ENCODE measurements at regions not wholly inside any gene's neighbourhood (a gene's known extent, or its start where the extent isn't known, plus 50 kb on each side); places are given as distances from the start of the nearest gene placed in this dataset.
A peak's percentile ranks its signal among the peaks of the same experiment; 100 is the strongest.

DNA sequence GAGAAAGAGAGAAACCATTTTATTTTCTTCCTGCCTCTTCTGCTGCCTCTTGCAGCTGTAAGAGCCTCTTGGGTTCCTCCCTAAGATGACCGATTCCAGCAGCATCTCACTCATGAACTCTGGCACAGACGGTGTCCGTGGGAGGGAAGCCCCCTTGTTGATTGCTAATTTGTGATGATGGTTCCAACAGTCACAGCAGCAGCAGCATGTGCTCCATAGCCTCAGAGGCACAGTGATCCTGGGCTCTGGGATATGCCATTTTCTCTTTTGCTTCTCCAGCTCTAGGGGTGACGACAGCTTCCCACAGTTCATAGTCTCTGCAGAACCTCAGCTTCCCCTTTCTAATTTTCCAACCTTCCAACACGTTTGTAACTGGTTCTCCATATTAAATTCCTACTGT lies 324.2 kb upstream of the HS6ST1 start:
- Histone ChIP-seq H3K4me1 (ENCODE audit: insufficient read depth, low read length) (no peaks in the 10 kb centered on the region), H3K27me3 (ENCODE audit: insufficient read depth, low read length, poor library complexity, severe bottlenecking) (no peaks in the 10 kb centered on the region), H3K4me3 (ENCODE audit: low read length) (no peak overlapping the region), H3K9me3 (ENCODE audit: low read length) (no peaks in the 10 kb centered on the region), H3K27ac (ENCODE audit: low read depth, low read length) (no peak overlapping the region), H3K36me3 (ENCODE audit: insufficient read depth, low read length) (no peaks in the 10 kb centered on the region)
- peaks cover 0 to 2% (median 0%) of the 10 kb centered on the region in 5 donors for H3K9me3 Mint-ChIP-seq
- H3K4me1 Mint-ChIP-seq: peaks cover 0 to 2% (median 0%) of the 10 kb centered on the region in 3 donors
- no peak overlapping the region for H3K4me3 Mint-ChIP-seq
- POLR2A ChIA-PET: no interaction called here
- CTCF ChIA-PET: no interaction called here
- H3K27me3 Mint-ChIP-seq: peaks cover 5 to 6% of the 10 kb centered on the region in 2 donors
- H3K36me3 Mint-ChIP-seq: no peaks in the 10 kb centered on the region
- no peak for DNase-seq
- no peak overlapping the region for H3K27ac Mint-ChIP-seq

DNA sequence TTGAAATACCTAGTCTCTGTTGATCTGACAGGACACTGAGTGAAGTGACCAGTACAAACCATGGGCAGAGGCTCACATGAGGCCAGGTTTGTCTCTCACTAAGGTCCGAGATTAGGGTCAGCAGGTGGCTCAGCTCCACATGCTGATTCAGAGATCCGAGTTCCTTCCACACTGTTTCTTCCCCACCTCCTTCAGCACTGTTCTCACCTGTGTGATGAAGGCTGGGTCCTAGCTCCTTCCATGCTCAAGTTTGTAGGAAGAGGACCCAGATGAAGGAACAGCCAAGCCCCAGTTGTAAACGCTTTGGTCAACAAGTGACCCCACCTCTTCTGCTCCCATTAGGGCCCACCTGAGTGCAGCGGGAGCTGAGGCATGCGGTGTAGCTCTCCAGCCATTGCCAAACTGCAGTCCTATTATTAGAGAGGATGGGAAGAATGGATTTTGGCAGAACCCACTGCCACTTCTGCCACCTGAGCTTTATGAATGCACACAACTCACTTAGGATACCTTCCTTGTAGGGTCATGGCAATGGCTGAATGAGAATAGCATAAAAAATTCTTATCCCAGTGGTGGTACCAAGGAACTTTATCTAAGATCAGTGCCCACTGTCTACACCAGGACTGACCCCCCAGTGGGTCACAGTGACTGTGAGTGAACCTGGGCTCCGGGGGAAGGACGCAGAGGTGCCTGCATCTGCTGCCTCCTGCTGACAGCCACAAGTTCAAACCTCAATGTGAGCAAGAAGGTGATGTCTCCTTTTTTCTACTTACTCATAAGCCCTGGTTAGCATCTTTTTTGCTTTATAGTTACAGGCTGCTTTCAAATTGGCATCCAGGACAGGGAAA lies 324.8 kb upstream of the HS6ST1 start:
- POLR2A ChIA-PET: no interaction called here
- no peaks in the 10 kb centered on the region for H3K36me3 Mint-ChIP-seq
- no peak overlapping the region for H3K4me3 Mint-ChIP-seq
- Histone ChIP-seq H3K4me3 (ENCODE audit: low read length) (no peak overlapping the region), H3K27ac (ENCODE audit: low read depth, low read length) (no peak overlapping the region), H3K27me3 (ENCODE audit: insufficient read depth, low read length, poor library complexity, severe bottlenecking) (no peaks in the 10 kb centered on the region), H3K36me3 (ENCODE audit: insufficient read depth, low read length) (no peaks in the 10 kb centered on the region), H3K9me3 (ENCODE audit: low read length) (no peaks in the 10 kb centered on the region), H3K4me1 (ENCODE audit: insufficient read depth, low read length) (no peaks in the 10 kb centered on the region)
- no peak overlapping the region for H3K27ac Mint-ChIP-seq
- peaks cover 3 to 5% of the 10 kb centered on the region in 2 donors for H3K27me3 Mint-ChIP-seq
- DNase-seq: no peak
- CTCF ChIA-PET: no interaction called here
- peaks cover 0 to 2% (median 0%) of the 10 kb centered on the region in 5 donors for H3K9me3 Mint-ChIP-seq
- peaks cover 0 to 2% (median 0%) of the 10 kb centered on the region in 3 donors for H3K4me1 Mint-ChIP-seq

DNA sequence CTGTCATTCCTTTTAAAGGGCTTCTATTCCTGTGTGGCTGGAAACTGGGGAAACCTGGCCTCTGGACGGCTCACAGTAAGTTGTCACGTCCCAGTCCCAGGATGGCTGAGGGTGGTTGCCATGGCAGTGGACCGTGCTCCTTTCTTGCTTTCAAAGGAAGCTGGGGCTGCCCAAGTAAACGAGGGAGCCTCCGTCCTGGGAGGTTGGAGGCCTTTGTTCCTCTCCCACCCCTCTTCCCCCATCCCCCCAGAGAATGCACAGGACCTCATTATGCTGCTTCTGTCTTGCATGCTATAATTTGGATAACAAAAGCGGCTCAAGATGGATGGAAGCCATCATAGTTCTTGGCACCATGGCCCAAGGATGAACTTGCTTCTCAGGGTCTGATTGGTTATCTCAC lies 325.5 kb upstream of the HS6ST1 start:
- Mint-ChIP-seq H3K9me3 (peaks cover 0 to 2% (median 0%) of the 10 kb centered on the region in 5 donors), H3K4me3 (no peak overlapping the region), H3K4me1 (peaks cover 0 to 2% (median 0%) of the 10 kb centered on the region in 3 donors), H3K27me3 (peaks cover 1 to 5% of the 10 kb centered on the region in 2 donors), H3K27ac (no peak overlapping the region), H3K36me3 (no peaks in the 10 kb centered on the region)
- no peak for DNase-seq
- H3K4me3 ChIP-seq (ENCODE audit: low read length): no peak overlapping the region
- H3K36me3 ChIP-seq (ENCODE audit: insufficient read depth, low read length): no peaks in the 10 kb centered on the region
- CTCF ChIA-PET: no interaction called here
- H3K9me3 ChIP-seq (ENCODE audit: low read length): no peaks in the 10 kb centered on the region
- H3K27ac ChIP-seq (ENCODE audit: low read depth, low read length): no peak overlapping the region
- no peaks in the 10 kb centered on the region for H3K4me1 ChIP-seq (ENCODE audit: insufficient read depth, low read length)
- no peaks in the 10 kb centered on the region for H3K27me3 ChIP-seq (ENCODE audit: insufficient read depth, low read length, poor library complexity, severe bottlenecking)
- POLR2A ChIA-PET: no interaction called here

DNA sequence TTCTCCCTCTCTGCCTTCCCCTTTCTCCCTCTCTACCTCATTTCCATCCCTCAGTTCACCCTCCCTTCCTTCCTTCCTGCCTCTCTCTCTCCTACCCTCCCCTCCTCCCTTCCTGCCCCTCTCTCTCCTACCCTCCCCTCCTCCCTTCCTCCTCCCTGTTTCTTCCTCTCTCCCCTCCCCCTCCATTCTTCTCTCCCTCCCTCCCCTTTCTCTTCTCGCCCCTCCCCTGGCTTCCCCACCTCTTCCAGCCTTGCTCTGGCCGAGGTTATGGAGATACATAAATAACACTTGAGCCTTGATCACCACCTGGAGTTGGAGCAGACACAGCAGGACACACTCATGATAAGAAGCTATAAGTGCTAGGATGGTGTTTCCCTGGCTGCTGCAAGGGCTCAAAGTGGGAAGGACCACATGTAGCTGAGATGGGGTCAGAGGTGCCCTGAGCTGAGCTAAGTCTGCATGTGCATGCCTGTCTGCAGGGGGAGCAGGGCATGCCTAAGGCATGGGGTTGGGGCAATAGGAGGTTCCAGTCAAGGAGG lies 326.1 kb upstream of the HS6ST1 start:
- H3K36me3 Mint-ChIP-seq: no peaks in the 10 kb centered on the region
- Histone ChIP-seq H3K9me3 (ENCODE audit: low read length) (no peaks in the 10 kb centered on the region), H3K4me1 (ENCODE audit: insufficient read depth, low read length) (no peaks in the 10 kb centered on the region), H3K36me3 (ENCODE audit: insufficient read depth, low read length) (no peaks in the 10 kb centered on the region), H3K27ac (ENCODE audit: low read depth, low read length) (no peak overlapping the region), H3K27me3 (ENCODE audit: insufficient read depth, low read length, poor library complexity, severe bottlenecking) (no peaks in the 10 kb centered on the region), H3K4me3 (ENCODE audit: low read length) (no peak overlapping the region)
- H3K27me3 Mint-ChIP-seq: peaks cover under 1 to 5% of the 10 kb centered on the region in 2 donors
- no peak overlapping the region for H3K4me3 Mint-ChIP-seq
- DNase-seq: no peak
- POLR2A ChIA-PET: no interaction called here
- H3K4me1 Mint-ChIP-seq: peaks cover 0 to 2% (median 0%) of the 10 kb centered on the region in 3 donors
- CTCF ChIA-PET: no interaction called here
- peaks cover 0 to 2% (median 0%) of the 10 kb centered on the region in 5 donors for H3K9me3 Mint-ChIP-seq
- no peak overlapping the region for H3K27ac Mint-ChIP-seq

DNA sequence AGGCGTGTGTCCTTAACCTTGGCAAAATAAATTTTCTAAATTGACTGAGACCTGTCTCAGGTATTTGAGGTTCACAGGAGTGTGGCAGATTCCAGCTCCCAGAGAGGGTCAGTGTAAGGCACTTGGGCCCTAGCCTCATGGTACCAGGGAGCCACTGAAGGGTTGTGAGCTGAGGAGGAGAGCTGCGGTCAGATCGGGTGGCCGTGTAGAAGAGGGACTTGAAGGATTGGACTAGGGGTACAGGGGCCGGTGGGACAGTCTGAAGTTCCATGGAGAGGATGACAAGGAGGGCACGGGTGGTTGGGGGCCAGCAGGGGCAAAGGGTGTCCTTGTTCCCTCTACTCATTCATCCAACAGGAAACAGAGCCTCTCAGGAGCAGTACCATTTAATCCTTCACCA lies 327.0 kb upstream of the HS6ST1 start:
- Mint-ChIP-seq H3K4me1 (peaks cover 0 to 2% (median 0%) of the 10 kb centered on the region in 3 donors), H3K36me3 (no peaks in the 10 kb centered on the region), H3K27ac (peak overlapping the region in 1 of 8 donors; percentile 51), H3K27me3 (peaks cover 0 to 5% of the 10 kb centered on the region in 2 donors), H3K9me3 (peaks cover 0 to 2% (median 0%) of the 10 kb centered on the region in 5 donors), H3K4me3 (no peak overlapping the region)
- H3K4me3 ChIP-seq (ENCODE audit: low read length): no peak overlapping the region
- H3K4me1 ChIP-seq (ENCODE audit: insufficient read depth, low read length): no peaks in the 10 kb centered on the region
- POLR2A ChIA-PET: no interaction called here
- no peaks in the 10 kb centered on the region for H3K27me3 ChIP-seq (ENCODE audit: insufficient read depth, low read length, poor library complexity, severe bottlenecking)
- DNase-seq: no peak
- CTCF ChIA-PET: no interaction called here
- no peaks in the 10 kb centered on the region for H3K36me3 ChIP-seq (ENCODE audit: insufficient read depth, low read length)
- H3K9me3 ChIP-seq (ENCODE audit: low read length): no peaks in the 10 kb centered on the region
- no peak overlapping the region for H3K27ac ChIP-seq (ENCODE audit: low read depth, low read length)

DNA sequence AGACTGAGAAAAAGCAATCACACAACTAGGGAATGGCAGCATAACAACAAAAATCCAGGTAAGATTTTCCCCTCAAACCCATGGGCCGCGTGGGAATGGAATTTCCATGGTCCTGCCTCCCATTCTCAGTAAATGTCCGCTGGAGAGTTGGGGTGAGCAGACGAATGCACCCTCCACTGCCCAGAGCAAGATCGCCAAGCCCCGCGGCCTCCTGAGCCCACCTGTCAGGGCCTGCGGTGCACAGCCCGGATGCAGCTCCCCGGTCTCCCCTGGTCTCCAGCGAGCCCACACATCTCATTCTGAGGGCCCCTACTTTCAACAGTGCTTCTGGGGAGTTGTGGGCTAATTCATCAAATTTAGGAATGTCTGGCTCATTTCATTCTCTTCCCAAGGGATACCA lies 327.4 kb upstream of the HS6ST1 start:
- Mint-ChIP-seq H3K27ac (no peak overlapping the region), H3K4me1 (peaks cover 0 to 2% (median 0%) of the 10 kb centered on the region in 3 donors), H3K9me3 (peaks cover 0 to 2% (median 0%) of the 10 kb centered on the region in 5 donors), H3K27me3 (peaks cover 0 to 5% of the 10 kb centered on the region in 2 donors), H3K36me3 (no peaks in the 10 kb centered on the region), H3K4me3 (no peak overlapping the region)
- POLR2A ChIA-PET: no interaction called here
- no peaks in the 10 kb centered on the region for H3K9me3 ChIP-seq (ENCODE audit: low read length)
- CTCF ChIA-PET: interaction anchor here (1.3 kb wide), 1 partner anchor 16 kb away, joined by 4 read pairs; no protein-coding TSS in a partner anchor
- no peak overlapping the region for H3K4me3 ChIP-seq (ENCODE audit: low read length)
- no peaks in the 10 kb centered on the region for H3K36me3 ChIP-seq (ENCODE audit: insufficient read depth, low read length)
- no peaks in the 10 kb centered on the region for H3K4me1 ChIP-seq (ENCODE audit: insufficient read depth, low read length)
- H3K27me3 ChIP-seq (ENCODE audit: insufficient read depth, low read length, poor library complexity, severe bottlenecking): no peaks in the 10 kb centered on the region
- DNase-seq: no peak
- H3K27ac ChIP-seq (ENCODE audit: low read depth, low read length): no peak overlapping the region

DNA sequence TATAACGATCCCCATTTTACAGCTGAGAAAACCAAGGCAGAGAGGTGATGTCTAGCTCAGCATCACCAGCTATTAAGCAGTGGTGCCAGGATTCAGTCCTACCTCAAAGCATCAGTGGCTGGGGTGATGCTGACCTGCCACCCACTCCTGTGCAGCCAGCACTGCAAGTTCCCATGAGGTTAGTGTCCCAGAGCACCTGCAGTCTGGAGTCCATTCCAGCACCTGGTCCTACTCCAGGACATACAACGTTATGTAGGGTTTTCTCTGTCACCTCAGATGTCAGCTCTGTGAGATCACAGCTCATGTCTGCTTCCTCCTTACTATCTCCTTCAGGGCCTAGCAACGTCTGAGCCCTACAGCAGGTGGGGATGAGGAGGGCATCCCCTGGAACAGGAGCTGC lies 328.0 kb upstream of the HS6ST1 start:
- no peak for DNase-seq
- no peaks in the 10 kb centered on the region for H3K9me3 ChIP-seq (ENCODE audit: low read length)
- Mint-ChIP-seq H3K27me3 (peaks cover 0 to 5% of the 10 kb centered on the region in 2 donors), H3K36me3 (no peaks in the 10 kb centered on the region), H3K4me1 (peaks cover 0 to 2% (median 0%) of the 10 kb centered on the region in 3 donors), H3K9me3 (peaks cover 0 to 2% (median 0%) of the 10 kb centered on the region in 5 donors), H3K27ac (no peak overlapping the region), H3K4me3 (no peak overlapping the region)
- H3K27me3 ChIP-seq (ENCODE audit: insufficient read depth, low read length, poor library complexity, severe bottlenecking): no peaks in the 10 kb centered on the region
- no peaks in the 10 kb centered on the region for H3K4me1 ChIP-seq (ENCODE audit: insufficient read depth, low read length)
- no peak overlapping the region for H3K27ac ChIP-seq (ENCODE audit: low read depth, low read length)
- H3K4me3 ChIP-seq (ENCODE audit: low read length): no peak overlapping the region
- POLR2A ChIA-PET: no interaction called here
- CTCF ChIA-PET: interaction anchor here (1.3 kb wide), 1 partner anchor 17 kb away, joined by 4 read pairs; no protein-coding TSS in a partner anchor
- H3K36me3 ChIP-seq (ENCODE audit: insufficient read depth, low read length): no peaks in the 10 kb centered on the region

DNA sequence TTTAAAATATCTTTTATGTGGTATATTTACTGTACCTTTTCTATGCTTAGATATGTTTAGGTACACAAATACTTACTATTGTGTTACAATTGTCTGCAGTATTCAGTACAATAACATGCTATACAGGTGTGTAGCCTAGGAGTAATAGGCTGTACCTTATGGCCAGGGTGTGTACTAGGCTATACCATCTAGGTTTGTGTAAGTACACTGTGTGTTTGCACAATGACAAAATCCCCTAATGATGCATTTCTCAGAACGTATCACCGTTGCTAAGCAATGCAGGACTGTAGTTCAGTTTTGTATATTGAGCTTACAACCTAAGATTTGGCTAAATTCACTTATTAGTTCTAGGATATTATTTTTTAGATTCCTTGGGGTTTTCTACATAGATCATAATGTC lies 332.3 kb upstream of the HS6ST1 start:
- Mint-ChIP-seq H3K4me1 (no peaks in the 10 kb centered on the region), H3K36me3 (no peaks in the 10 kb centered on the region), H3K27ac (no peak overlapping the region), H3K27me3 (peaks cover 5 to 18% of the 10 kb centered on the region in 2 donors), H3K4me3 (no peak overlapping the region), H3K9me3 (no peaks in the 10 kb centered on the region)
- H3K27ac ChIP-seq (ENCODE audit: low read depth, low read length): no peak overlapping the region
- no peaks in the 10 kb centered on the region for H3K9me3 ChIP-seq (ENCODE audit: low read length)
- no peaks in the 10 kb centered on the region for H3K4me1 ChIP-seq (ENCODE audit: insufficient read depth, low read length)
- no peak for DNase-seq
- ChIA-PET CTCF (no interaction called here), POLR2A (no interaction called here)
- H3K27me3 ChIP-seq (ENCODE audit: insufficient read depth, low read length, poor library complexity, severe bottlenecking): no peaks in the 10 kb centered on the region
- H3K36me3 ChIP-seq (ENCODE audit: insufficient read depth, low read length): no peaks in the 10 kb centered on the region
- H3K4me3 ChIP-seq (ENCODE audit: low read length): no peak overlapping the region
